ENCODE measurements at regions not wholly inside any gene's neighbourhood (a gene's known extent, or its start where the extent isn't known, plus 50 kb on each side); places are given as distances from the start of the nearest gene placed in this dataset.

DNA sequence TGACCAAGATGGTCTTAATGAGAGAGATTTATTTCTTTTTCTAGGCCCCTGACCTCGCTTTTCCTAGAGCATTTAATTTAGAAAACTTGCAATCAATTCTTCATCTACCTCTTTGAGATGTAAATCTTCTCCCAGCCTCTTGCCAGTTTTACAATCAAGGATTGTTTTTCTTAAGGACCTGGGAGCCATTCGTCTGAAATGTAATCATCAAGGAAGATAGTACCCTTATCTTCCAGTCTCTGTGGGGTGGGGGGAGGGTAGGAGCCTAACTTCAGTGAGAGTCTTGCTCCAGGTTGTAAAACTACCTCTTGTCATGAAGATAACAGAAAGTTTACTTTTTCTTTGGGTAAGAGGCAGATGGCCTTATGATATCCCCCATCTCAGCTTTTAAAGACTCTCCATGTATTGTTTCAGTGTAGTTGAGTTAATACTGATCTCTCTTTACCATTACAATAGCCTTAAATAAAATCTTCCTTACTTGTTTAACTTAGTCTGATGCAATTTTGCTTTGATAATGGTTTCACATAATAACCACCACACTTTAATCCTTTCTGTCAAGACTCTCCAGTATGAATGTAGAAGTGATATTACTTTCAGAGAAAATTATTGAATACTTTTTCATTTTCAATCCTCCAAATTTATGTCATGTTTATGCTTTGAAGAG is 110.2 kb upstream of the CPHXL start:
- TF ChIP-seq, protein P1, sequence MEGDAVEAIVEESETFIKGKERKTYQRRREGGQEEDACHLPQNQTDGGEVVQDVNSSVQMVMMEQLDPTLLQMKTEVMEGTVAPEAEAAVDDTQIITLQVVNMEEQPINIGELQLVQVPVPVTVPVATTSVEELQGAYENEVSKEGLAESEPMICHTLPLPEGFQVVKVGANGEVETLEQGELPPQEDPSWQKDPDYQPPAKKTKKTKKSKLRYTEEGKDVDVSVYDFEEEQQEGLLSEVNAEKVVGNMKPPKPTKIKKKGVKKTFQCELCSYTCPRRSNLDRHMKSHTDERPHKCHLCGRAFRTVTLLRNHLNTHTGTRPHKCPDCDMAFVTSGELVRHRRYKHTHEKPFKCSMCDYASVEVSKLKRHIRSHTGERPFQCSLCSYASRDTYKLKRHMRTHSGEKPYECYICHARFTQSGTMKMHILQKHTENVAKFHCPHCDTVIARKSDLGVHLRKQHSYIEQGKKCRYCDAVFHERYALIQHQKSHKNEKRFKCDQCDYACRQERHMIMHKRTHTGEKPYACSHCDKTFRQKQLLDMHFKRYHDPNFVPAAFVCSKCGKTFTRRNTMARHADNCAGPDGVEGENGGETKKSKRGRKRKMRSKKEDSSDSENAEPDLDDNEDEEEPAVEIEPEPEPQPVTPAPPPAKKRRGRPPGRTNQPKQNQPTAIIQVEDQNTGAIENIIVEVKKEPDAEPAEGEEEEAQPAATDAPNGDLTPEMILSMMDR (IDR thresholded peaks at IDR 0.05; ENCODE audit: insufficient read depth, low read depth, low read length, missing control alignments): no peak
- no peak overlapping the region for H3K4me3 ChIP-seq (ENCODE audit: low read length)
- DNase-seq (ENCODE audit: low read depth): no peak

DNA sequence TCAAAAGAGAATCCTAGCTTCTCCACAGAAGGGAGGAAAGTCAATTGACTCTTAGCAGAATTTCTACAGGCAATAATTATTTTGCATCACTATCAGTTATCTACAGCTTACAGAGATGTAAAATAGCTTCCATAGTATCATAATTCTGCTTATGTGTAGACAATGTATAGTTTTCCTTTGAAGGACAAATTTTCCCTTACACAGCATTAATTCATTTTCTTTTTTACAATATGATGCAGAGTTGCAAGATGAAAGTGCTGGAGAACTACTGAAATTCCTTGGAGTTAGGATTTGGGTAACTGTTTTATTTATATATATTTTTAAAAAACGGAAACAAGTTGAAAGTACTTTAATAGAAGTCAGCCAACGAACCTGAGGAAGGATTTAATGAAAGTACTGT is 111.0 kb upstream of the CPHXL start:
- TF ChIP-seq, protein P1 (IDR thresholded peaks at IDR 0.05; ENCODE audit: insufficient read depth, low read depth, low read length, missing control alignments): no peak
- DNase-seq (ENCODE audit: low read depth): no peak
- no peak overlapping the region for H3K4me3 ChIP-seq (ENCODE audit: low read length)

DNA sequence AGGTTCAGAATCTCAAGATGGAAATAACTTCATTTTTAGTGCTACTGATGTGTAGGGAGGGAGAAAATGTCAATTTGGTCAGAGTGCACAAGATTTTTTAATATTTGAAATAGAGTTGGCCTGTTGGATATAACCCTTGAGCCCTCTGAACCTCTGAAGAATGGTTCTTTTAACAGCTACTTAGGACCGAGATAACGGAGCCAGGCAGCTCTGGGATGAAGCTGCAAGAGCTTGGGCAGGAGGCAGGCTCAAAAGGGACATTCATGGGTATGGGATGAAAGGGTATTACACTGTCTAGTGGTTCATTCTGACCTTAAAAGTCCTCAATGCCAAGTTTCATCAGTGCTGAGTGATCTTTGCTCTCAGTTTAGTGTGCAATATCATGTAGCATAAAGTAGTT is 111.4 kb upstream of the CPHXL start:
- DNase-seq (ENCODE audit: low read depth): no peak
- TF ChIP-seq, protein P1 (IDR thresholded peaks at IDR 0.05; ENCODE audit: insufficient read depth, low read depth, low read length, missing control alignments): no peak
- H3K4me3 ChIP-seq (ENCODE audit: low read length): no peak overlapping the region

DNA sequence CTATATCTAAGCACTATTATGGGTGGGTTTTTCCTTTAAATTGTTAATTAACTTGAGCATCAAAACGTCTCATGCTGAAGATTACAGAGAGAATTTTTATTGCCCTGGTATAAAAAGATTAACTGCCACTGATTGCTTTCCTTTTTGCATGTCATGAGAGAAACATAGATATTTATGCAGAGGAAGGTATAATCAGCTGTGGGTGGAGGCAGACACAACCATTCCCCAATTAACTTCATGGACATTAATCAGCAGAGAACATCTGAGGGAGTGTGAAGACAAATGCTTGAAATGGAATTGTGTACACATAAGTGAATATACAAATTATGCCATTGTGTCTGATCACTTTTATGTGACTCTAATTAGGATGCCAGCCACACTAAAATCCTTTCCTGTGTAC is 115.2 kb upstream of the CPHXL start:
- TF ChIP-seq, protein P1 (IDR thresholded peaks at IDR 0.05; ENCODE audit: insufficient read depth, low read depth, low read length, missing control alignments): no peak
- H3K4me3 ChIP-seq (ENCODE audit: low read length): no peak overlapping the region
- no peak for DNase-seq (ENCODE audit: low read depth)

DNA sequence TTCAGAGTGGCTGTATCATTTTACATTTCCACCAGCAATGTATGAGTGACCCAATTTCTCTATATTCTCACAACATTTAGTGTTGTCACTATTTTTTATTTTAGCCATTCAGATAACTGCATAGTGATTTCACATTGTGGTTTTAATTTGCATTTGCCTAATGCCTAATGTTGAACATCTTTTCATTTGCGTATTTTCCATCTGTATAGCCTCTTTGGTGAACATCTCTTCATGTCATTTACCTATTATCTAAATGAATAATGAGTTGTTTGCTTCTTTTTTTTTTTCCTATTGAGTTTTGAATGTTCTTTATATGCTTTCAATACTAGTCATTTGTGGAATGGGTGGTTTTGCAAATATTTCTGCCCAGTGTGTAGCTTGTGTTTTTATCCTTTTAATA is 120.9 kb upstream of the CPHXL start:
- H3K4me3 ChIP-seq (ENCODE audit: low read length): no peak overlapping the region
- TF ChIP-seq, protein P1 (IDR thresholded peaks at IDR 0.05; ENCODE audit: insufficient read depth, low read depth, low read length, missing control alignments): no peak
- no peak for DNase-seq (ENCODE audit: low read depth)

DNA sequence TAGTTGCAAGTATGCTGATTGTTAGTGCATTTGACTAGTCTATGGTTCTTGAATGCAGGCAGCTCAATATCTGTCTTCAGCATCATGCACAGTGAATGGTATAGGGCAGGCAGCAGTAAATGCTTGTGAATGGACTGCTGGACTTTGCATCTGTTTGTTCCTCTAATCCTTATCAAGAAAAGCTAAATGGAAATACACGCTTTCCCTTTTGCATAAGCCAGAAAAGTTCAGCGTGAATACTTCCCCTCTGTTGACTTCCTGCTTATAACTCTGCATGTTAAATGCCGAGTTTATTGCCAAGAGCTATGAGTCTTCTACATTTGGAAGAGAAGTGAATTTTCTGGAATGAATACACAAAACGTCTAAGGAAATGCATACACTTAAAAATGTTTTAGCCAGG is 127.9 kb upstream of the CPHXL start:
- TF ChIP-seq, protein P1 (IDR thresholded peaks at IDR 0.05; ENCODE audit: insufficient read depth, low read depth, low read length, missing control alignments): no peak
- no peak overlapping the region for H3K4me3 ChIP-seq (ENCODE audit: low read length)
- no peak for DNase-seq (ENCODE audit: low read depth)

Measured in epithelial cell of esophagus (primary cell).